ENCODE measurements at regions not wholly inside any gene's neighbourhood (a gene's known extent, or its start where the extent isn't known, plus 50 kb on each side); places are given as distances from the start of the nearest gene placed in this dataset.

GRCh38 chr1:229975047-229975446, 92.0 kb upstream of the GALNT2 start:
- Histone ChIP-seq H3K4me3 (ENCODE audit: low read length) (no peak overlapping the region), H3K27ac (ENCODE audit: low read length) (no peak overlapping the region), H3K9me3 (ENCODE audit: control insufficient read depth, insufficient read depth, low read length) (no peaks in the 10 kb centered on the region), H3K27me3 (ENCODE audit: control insufficient read depth, insufficient read depth, low read length) (no peaks in the 10 kb centered on the region), H3K36me3 (ENCODE audit: control insufficient read depth, insufficient read depth, low read length) (no peaks in the 10 kb centered on the region), H3K4me1 (ENCODE audit: control insufficient read depth, insufficient read depth, low read length) (no peaks in the 10 kb centered on the region)
- H3K27me3 Mint-ChIP-seq (ENCODE audit: low read depth in 2 of 2) = peaks cover 13 to 39% of the 10 kb centered on the region in 2 donors
- H3K36me3 Mint-ChIP-seq = no peaks in the 10 kb centered on the region
- H3K27ac Mint-ChIP-seq = no peak overlapping the region
- H3K4me1 Mint-ChIP-seq = no peaks in the 10 kb centered on the region
- DNase-seq (no peak), ATAC-seq (no peak)
- intact Hi-C loops (cut with micrococcal nuclease) = no loop called here
- 98% methylated on average over 4 of the region's 4 CpGs for WGBS (ENCODE audit: insufficient coverage)
- H3K4me3 Mint-ChIP-seq = no peak overlapping the region
- H3K9me3 Mint-ChIP-seq = peaks cover 0 to 4% of the 10 kb centered on the region in 2 donors
- no peak for TF ChIP-seq CTCF (IDR thresholded peaks at IDR 0.05)

- 58% methylated on average over 2 of the region's 2 CpGs for WGBS (ENCODE audit: insufficient coverage)
- no peaks in the 10 kb centered on the region for H3K9me3 ChIP-seq (ENCODE audit: control insufficient read depth, insufficient read depth, low read length)
Observed at GRCh38 chr1:229980009-229980408, 87.0 kb upstream of the GALNT2 start.

GRCh38 chr1:229981736-229982135, 85.3 kb upstream of the GALNT2 start:
- no peaks in the 10 kb centered on the region for H3K4me1 ChIP-seq (ENCODE audit: control insufficient read depth, insufficient read depth, low read length)

More at GRCh38 chr1:229980009-229980408, 87.0 kb upstream of the GALNT2 start:
- Mint-ChIP-seq H3K9me3 (peaks cover 0 to 4% of the 10 kb centered on the region in 2 donors), H3K4me1 (no peaks in the 10 kb centered on the region), H3K4me3 (no peak overlapping the region), H3K27ac (no peak overlapping the region), H3K27me3 (ENCODE audit: low read depth in 2 of 2) (peaks cover 21 to 66% of the 10 kb centered on the region in 2 donors), H3K36me3 (no peaks in the 10 kb centered on the region)
- Histone ChIP-seq H3K27ac (ENCODE audit: low read length) (no peak overlapping the region), H3K4me3 (ENCODE audit: low read length) (no peak overlapping the region), H3K4me1 (ENCODE audit: control insufficient read depth, insufficient read depth, low read length) (no peaks in the 10 kb centered on the region), H3K27me3 (ENCODE audit: control insufficient read depth, insufficient read depth, low read length) (no peaks in the 10 kb centered on the region), H3K36me3 (ENCODE audit: control insufficient read depth, insufficient read depth, low read length) (no peaks in the 10 kb centered on the region)
- DNase-seq (no peak), ATAC-seq (no peak)
- TF ChIP-seq CTCF (IDR thresholded peaks at IDR 0.05) = no peak
- intact Hi-C loops (cut with micrococcal nuclease) = no loop called here

More at GRCh38 chr1:229981736-229982135, 85.3 kb upstream of the GALNT2 start:
- Histone ChIP-seq H3K27me3 (ENCODE audit: control insufficient read depth, insufficient read depth, low read length) (no peaks in the 10 kb centered on the region), H3K36me3 (ENCODE audit: control insufficient read depth, insufficient read depth, low read length) (no peaks in the 10 kb centered on the region), H3K27ac (ENCODE audit: low read length) (no peak overlapping the region), H3K4me3 (ENCODE audit: low read length) (no peak overlapping the region), H3K9me3 (ENCODE audit: control insufficient read depth, insufficient read depth, low read length) (no peaks in the 10 kb centered on the region)
- no peaks in the 10 kb centered on the region for H3K36me3 Mint-ChIP-seq
- ATAC-seq = no peak
- H3K4me1 Mint-ChIP-seq = no peaks in the 10 kb centered on the region
- H3K4me3 Mint-ChIP-seq = no peak overlapping the region
- no peak for TF ChIP-seq CTCF (IDR thresholded peaks at IDR 0.05)
- peaks cover 15 to 53% of the 10 kb centered on the region in 2 donors for H3K27me3 Mint-ChIP-seq (ENCODE audit: low read depth in 2 of 2)
- H3K9me3 Mint-ChIP-seq = no peaks in the 10 kb centered on the region
- WGBS (ENCODE audit: insufficient coverage) = 96% methylated on average over 2 of the region's 3 CpGs
- intact Hi-C loops (cut with micrococcal nuclease) = no loop called here
- no peak for DNase-seq
- H3K27ac Mint-ChIP-seq = no peak overlapping the region
